Transverse colon (tissue), 4 donors: ENCODE measurements at regions not wholly inside any gene's neighbourhood (a gene's known extent, or its start where the extent isn't known, plus 50 kb on each side); places are given as distances from the start of the nearest gene placed in this dataset.
"Not testable (repeated sequence)": the region's sequence is repeated elsewhere in the genome, so short reads cannot be mapped to it uniquely, and the experiment has no call there.

Experiments used
- DNase-seq: peaks from one replicate; pipeline ENCODE4 v3.0.0-alpha.2; 2019
- H3K27ac ChIP-seq, 4 donors: fragments of 200-600 bp; sonication (generic); 2 replicates each; pipeline ENCODE4 v1.5.1; 2016 to 2018; ENCODE audit warnings: inconsistent platforms in 4 of 4
- H3K27me3 ChIP-seq: fragments of 200-600 bp; sonication (generic); 2 replicates; pipeline ENCODE4 v1.5.1; 2017; ENCODE audit warnings: inconsistent platforms
- H3K36me3 ChIP-seq, 4 donors: fragments of 200-600 bp; sonication (generic); 2 replicates each; pipeline ENCODE4 v1.5.1; 2017 to 2019; ENCODE audit warnings: inconsistent platforms in 4 of 4
- H3K4me1 ChIP-seq, 4 donors: fragments of 200-600 bp; sonication (generic); 2 replicates each; pipeline ENCODE4 v1.5.1; 2017 to 2020; ENCODE audit warnings: inconsistent platforms in 4 of 4
- H3K4me3 ChIP-seq, 4 donors: fragments of 200-600 bp; sonication (generic); 1 replicate in 1 of 4; 2 replicates in 3 of 4; pipeline versions ENCODE4 v1.5.1 to v1.6.1; 2017 to 2019; ENCODE audit warnings: inconsistent platforms in 4 of 4
- H3K9me3 ChIP-seq, 2 donors: fragments of 200-600 bp; sonication (generic); 2 replicates each; pipeline ENCODE4 v1.5.1; 2017 to 2019; ENCODE audit warnings: inconsistent platforms in 2 of 2
- CTCF ChIP-seq, 5 experiments: fragments of 200-600 bp in 3 of 5; fragments of 450-650 bp in 2 of 5; sonication (generic) in 3 of 5; IDR thresholded peaks; 1 replicate in 2 of 5; 2 replicates in 3 of 5; pipeline ENCODE4 v1.5.1; 2016 to 2017; ENCODE audit warnings: antibody characterized with exemption in 5 of 5, inconsistent platforms in 3 of 5, mild to moderate bottlenecking in 2 of 5, moderate library complexity in 1 of 5
- EP300 ChIP-seq: sonication (generic); formaldehyde crosslinking; IDR thresholded peaks from one replicate; pipeline ENCODE4 v1.6.1; 2017; ENCODE audit warnings: antibody characterized with exemption, low read depth
- POLR2A ChIP-seq: fragments of 450-650 bp; IDR thresholded peaks from one replicate; pipeline ENCODE4 v1.6.1; 2016; ENCODE audit warnings: antibody characterized with exemption, mild to moderate bottlenecking, moderate library complexity
- POLR2AphosphoS5 ChIP-seq, 3 donors: sonication (generic); formaldehyde crosslinking; IDR thresholded peaks; one replicate each; pipeline ENCODE4 v1.6.1; 2016; ENCODE audit warnings: antibody characterized with exemption in 3 of 3
- WGBS, 2 donors: methylation state at CpG; one replicate each; pipeline ENCODE4 v1.1.5; 2018; ENCODE audit warnings: low coverage in 1 of 2; 5-methylcytosine and 5-hydroxymethylcytosine counted together
- in situ Hi-C, 4 donors: fragments of 200-750 bp; cut with MboI; loops; one replicate each; pipeline versions ENCODE4 v1.15.0 to v1.15.1; 2017; ENCODE audit warnings: low sequenced_read_pairs in 3 of 4, low pct_ligation_motif_present in 1 of 4, low pct_unique_long_range_greater_than_20kb in 1 of 4
- intact Hi-C: fragments of 100-400 bp; cut with DNase I; formaldehyde crosslinking; loops from one replicate; pipeline ENCODE4 v1.15.1; 2023; ENCODE audit warnings: low total_unique reads

DNA sequence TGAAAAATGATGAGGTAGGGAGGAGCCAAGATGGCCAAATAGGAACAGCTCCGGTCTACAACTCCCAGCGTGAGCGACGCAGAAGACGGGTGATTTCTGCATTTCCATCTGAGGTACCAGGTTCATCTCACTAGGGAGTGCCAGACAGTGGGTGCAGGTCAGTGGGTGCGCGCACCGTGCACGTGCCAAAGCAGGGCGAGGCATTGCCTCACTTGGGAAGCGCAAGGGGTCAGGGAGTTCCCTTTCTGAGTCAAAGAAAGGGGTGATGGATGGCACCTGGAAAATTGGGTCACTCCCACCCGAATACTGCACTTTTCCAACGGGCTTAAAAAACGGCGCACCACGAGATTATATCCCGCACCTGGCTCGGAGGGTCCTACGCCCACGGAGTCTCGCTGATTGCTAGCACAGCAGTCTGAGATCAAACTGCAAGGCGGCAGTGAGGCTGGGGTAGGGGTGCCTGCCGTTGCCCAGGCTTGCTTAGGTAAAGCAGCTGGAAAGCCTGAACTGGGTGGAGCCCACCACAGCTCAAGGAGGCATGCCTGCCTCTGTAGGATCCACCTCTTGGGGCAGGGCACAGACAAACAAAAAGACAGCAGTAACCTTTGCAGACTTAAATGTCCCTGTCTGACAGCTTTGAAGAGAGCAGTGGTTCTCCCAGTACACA lies 230.5 kb downstream of the GOLGA6L6 start:
- in situ Hi-C loops, intact Hi-C loops, H3K4me1 ChIP-seq, H3K36me3 ChIP-seq, DNase-seq, H3K27me3 ChIP-seq, H3K4me3 ChIP-seq, H3K27ac ChIP-seq, H3K9me3 ChIP-seq: not testable (repeated sequence)
- WGBS, 2 donors, result 80 to 85% methylated on average over 11 to 23 of the region's 23 CpGs

DNA sequence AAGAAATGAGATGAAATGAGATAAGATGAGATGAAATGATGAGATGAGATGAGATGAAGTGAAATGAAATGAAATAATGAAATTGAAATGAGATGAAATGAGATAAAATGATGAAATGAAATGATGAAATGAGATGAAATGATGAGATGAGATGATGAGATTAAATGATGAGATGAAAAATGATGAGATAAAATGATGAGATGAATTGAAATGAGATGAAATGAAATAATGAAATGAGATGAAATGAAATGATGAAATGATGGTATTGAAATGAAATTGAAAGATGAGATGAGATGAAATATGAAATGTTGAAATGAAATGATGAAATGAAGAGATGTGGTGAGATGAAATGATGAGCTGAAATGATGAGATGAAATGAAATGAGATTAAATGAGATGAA lies 231.0 kb downstream of the GOLGA6L6 start:
- in situ Hi-C loops (no loop called here), intact Hi-C loops (no loop called here)
- TF ChIP-seq CTCF (IDR thresholded peaks at IDR 0.05) (no peak), EP300 (no peak), POLR2A (no peak), POLR2AphosphoS5 (IDR thresholded peaks at IDR 0.05) (no peak)
- Histone ChIP-seq H3K9me3 (no peaks in the 10 kb centered on the region), H3K36me3 (no peaks in the 10 kb centered on the region), H3K27me3 (no peaks in the 10 kb centered on the region), H3K4me1 (no peaks in the 10 kb centered on the region), H3K27ac (no peak overlapping the region), H3K4me3 (no peak overlapping the region)
- DNase-seq, result no peak

DNA sequence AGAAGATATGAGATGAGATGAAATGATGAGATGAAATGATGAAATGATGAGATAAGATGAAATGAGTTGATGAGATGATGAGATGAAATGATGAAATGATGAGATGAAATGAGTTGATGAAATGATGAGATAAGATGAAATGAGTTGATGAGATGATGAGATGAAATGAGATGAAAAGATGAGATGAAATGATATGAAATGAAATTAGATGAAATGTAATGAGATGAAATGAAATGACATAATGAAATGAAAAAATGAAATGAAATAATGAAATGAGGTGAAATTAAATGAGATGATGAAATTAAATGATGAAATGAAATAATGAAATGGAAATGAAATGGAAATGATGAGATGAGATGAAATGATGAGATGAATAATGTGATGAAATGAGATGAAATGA lies 231.6 kb downstream of the GOLGA6L6 start:
- H3K4me1 ChIP-seq, in situ Hi-C loops, H3K36me3 ChIP-seq, H3K4me3 ChIP-seq, intact Hi-C loops, H3K27me3 ChIP-seq, H3K9me3 ChIP-seq, H3K27ac ChIP-seq, DNase-seq: not testable (repeated sequence)

DNA sequence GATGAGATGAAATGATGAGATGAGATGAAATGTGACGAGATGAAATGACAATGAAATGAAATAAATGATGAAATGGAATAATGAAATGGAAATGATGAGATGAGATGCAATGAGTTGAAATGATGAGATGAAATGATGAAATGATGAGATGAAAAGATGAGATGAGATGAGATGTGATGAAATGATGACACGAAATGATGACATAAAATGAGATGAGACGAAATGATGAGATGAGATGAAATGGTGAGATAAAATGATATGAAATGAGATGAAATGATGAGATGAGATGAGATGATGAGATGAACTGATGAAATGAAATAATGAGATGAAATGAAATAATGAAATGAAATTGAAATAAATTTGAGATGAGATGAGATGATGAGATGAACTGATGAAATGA lies 232.2 kb downstream of the GOLGA6L6 start:
- WGBS, 2 donors, result 52 to 61% methylated on average over 3 of the region's 3 CpGs
- H3K27ac ChIP-seq, H3K4me1 ChIP-seq, H3K9me3 ChIP-seq, H3K4me3 ChIP-seq, H3K27me3 ChIP-seq, in situ Hi-C loops, DNase-seq, intact Hi-C loops, H3K36me3 ChIP-seq: not testable (repeated sequence)

- DNase-seq, in situ Hi-C loops, H3K4me1 ChIP-seq, H3K9me3 ChIP-seq, H3K4me3 ChIP-seq, H3K27ac ChIP-seq, H3K36me3 ChIP-seq, H3K27me3 ChIP-seq, intact Hi-C loops: not testable (repeated sequence)
- WGBS, 2 donors, result 83 to 88% methylated on average over 4 of the region's 4 CpGs
Observed at GRCh38 chr15:20308027-20308690, 233.4 kb downstream of the GOLGA6L6 start.

DNA sequence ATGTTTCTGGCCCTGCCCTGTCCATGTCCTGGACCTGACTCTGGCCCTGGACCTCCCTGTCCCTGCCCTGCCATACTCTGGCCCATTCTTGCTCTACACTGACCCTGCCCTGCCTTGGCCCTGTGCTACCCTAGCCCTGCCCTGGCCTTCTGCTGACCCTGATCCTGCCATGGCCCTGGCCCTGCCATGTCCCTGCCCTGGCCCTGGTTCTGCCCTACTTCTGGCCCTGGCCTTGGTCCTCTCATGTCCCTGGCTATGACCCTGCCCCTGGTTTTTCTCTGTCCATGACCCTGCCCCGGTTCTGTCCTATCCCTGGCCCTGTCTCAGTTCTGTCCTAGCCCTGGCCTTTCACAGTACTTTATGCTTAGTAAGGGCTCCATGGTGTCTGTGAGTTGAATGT lies 234.5 kb downstream of the GOLGA6L6 start:
- H3K4me1 ChIP-seq, H3K36me3 ChIP-seq, H3K9me3 ChIP-seq, H3K4me3 ChIP-seq, H3K27ac ChIP-seq, H3K27me3 ChIP-seq, DNase-seq, intact Hi-C loops, in situ Hi-C loops: not testable (repeated sequence)
- 57 to 73% methylated on average over 1 of the region's 1 CpG for WGBS, 2 donors

DNA sequence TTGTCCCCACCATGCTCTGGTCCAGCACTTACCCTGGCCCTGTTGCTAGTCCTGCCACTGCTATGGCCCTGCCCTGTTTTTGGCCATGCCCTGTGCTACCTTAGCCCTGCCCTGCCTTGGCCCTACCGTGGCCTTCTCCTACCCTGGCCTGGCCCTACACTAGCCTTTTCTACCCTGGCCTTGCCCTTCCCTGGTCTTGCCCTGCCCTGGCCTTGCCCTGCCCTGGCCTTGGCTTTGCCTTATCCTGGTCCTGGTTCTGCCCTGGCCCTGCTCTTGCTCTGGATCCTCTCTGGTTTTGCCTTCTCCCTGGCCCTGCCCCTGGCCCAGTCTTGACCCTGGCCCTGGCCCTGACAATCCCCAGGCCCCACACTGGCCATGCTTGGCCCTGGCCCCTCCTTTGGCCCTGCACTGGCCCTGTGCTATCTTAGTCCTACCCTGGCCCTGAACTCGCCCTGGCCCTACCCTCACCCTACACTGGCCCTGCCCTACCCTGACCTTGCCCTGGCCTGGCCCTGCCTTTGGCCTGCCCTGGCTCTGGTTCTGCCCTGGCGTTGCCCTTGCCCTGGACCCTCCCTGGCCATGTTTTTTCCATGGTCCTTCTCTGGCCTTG lies 235.0 kb downstream of the GOLGA6L6 start:
- 51 to 57% methylated on average over 3 of the region's 3 CpGs for WGBS, 2 donors
- not testable (repeated sequence) for H3K36me3 ChIP-seq

DNA sequence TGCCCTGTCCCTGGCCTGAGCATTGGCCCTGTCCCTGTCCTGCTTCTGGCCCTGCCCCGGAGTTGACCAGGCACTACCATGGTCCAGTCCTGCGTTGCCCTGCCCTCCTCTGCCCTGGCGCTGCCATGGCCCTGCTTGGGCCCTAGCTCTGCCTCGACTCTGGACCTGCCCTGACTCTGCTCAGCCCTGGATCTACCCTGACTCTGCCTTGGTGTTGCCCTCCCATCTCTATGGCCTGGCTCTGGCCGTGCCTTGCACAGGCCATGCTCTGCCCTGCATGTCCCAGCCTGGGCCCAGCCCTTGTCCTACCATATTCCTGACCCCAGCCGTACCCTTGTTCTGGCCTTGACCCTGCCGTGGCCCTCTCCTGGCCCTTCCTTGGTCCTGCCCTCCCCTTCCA lies 235.7 kb downstream of the GOLGA6L6 start:
- H3K27me3 ChIP-seq, H3K4me1 ChIP-seq, H3K4me3 ChIP-seq, H3K9me3 ChIP-seq, H3K36me3 ChIP-seq, H3K27ac ChIP-seq, DNase-seq, in situ Hi-C loops, intact Hi-C loops: not testable (repeated sequence)
- 73% methylated on average over 3 of the region's 7 CpGs; no CpG with 5 or more reads in 1 of the 2 donors for WGBS, 2 donors

More for the DNA sequence above, 235.0 kb downstream of the GOLGA6L6 start:
- H3K4me1 ChIP-seq, intact Hi-C loops, H3K4me3 ChIP-seq, H3K9me3 ChIP-seq, H3K27ac ChIP-seq, DNase-seq, H3K27me3 ChIP-seq, in situ Hi-C loops: not testable (repeated sequence)

DNA sequence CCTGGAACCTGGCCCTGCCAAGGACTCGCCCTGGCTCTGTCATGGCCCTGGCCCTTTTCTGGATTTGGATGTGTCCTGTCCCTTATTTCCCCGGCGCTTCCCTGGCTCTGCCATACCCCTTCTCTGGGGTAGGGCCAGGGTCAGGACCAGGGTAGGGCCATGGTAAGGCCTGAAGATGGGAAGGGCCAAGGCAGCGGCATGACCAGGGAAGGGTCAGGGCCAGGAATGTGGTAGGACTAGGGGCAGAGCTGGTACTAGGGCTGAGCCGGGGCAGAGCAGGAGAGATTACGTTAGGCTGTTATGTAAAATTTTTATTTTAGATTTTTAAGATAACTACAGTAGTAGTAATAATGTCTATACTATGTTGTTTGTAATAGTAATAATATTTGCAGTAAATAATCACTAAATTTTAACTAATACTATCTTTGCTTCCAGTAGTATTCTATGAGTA lies 236.6 kb downstream of the GOLGA6L6 start:
- not testable (repeated sequence) for DNase-seq

More for the DNA sequence above, 236.6 kb downstream of the GOLGA6L6 start:
- H3K36me3 ChIP-seq, intact Hi-C loops, in situ Hi-C loops, H3K4me3 ChIP-seq, H3K27ac ChIP-seq, H3K27me3 ChIP-seq, H3K9me3 ChIP-seq, H3K4me1 ChIP-seq: not testable (repeated sequence)
- WGBS, 2 donors, result 75 to 90% methylated on average over 4 to 6 of the region's 6 CpGs
